K562 (cell line): ENCODE measurements at regions not wholly inside any gene's neighbourhood (a gene's known extent, or its start where the extent isn't known, plus 50 kb on each side); places are given as distances from the start of the nearest gene placed in this dataset.

Source experiments
- CTCF ChIP-seq, 3 experiments: IDR thresholded peaks in 2 of 3; conservative IDR thresholded peaks in 1 of 3; 2 replicates each; pipeline ENCODE4 v1.5.1; 2011 to 2012; ENCODE audit warnings: low read length in 3 of 3, mild to moderate bottlenecking in 3 of 3, control low read depth in 2 of 3, improper control_type of control experiment in 1 of 3, inconsistent platforms in 1 of 3, low read depth in 1 of 3, mixed read lengths in 1 of 3, moderate library complexity in 1 of 3; ENCODE audit not compliant: insufficient read depth in 2 of 3
- EP300 ChIP-seq: IDR thresholded peaks from 2 replicates; pipeline ENCODE4 v1.6.1; 2012; ENCODE audit warnings: low read length, improper control_type of control experiment
- MEF2A ChIP-seq: IDR thresholded peaks from 2 replicates; pipeline ENCODE4 v1.6.1; 2011; ENCODE audit warnings: low read depth, mild to moderate bottlenecking, low read length, moderate library complexity; ENCODE audit not compliant: control insufficient read depth
- POLR2AphosphoS5 ChIP-seq: IDR thresholded peaks from 2 replicates; pipeline ENCODE4 v1.6.1; 2011; ENCODE audit warnings: mild to moderate bottlenecking, low read depth, low read length, moderate library complexity; ENCODE audit not compliant: control insufficient read depth, insufficient read depth
- RAD21 ChIP-seq, 2 experiments: fragments of 250-450 bp in 1 of 2; fragments of 450-650 bp in 1 of 2; sonication (Bioruptor Pico) in 1 of 2; formaldehyde crosslinking in 1 of 2; IDR thresholded peaks in 1 of 2; conservative IDR thresholded peaks in 1 of 2; 2 replicates each; pipeline versions ENCODE4 v1.4.0 to v1.8.0; 2020 to 2022; ENCODE audit warnings: mild to moderate bottlenecking in 2 of 2, moderate library complexity in 1 of 2
- TAF1 ChIP-seq: IDR thresholded peaks from 2 replicates; pipeline ENCODE4 v1.6.1; 2011; ENCODE audit warnings: mild to moderate bottlenecking, low read length, moderate library complexity; ENCODE audit not compliant: insufficient read depth, control insufficient read depth, severe bottlenecking; ENCODE audit errors: extremely low read depth
- ZNF431 ChIP-seq: sonication (generic); formaldehyde crosslinking; IDR thresholded peaks from 2 replicates; pipeline ENCODE4 v1.8.0; 2022; ENCODE audit warnings: mild to moderate bottlenecking, missing genetic modification reagents

GRCh38 chr3:103055021-103055520 is 620.3 kb downstream of the ZPLD1 start:
- no peak for TF ChIP-seq RAD21 (CRISPR knock-in tag; conservative IDR thresholded peaks at IDR 0.05 in 1 of 2, IDR thresholded peaks at IDR 0.05 in 1 of 2)
- TF ChIP-seq POLR2AphosphoS5 = no peak
- no peak for TF ChIP-seq MEF2A
- TF ChIP-seq EP300 = no peak
- no peak for TF ChIP-seq ZNF431 (CRISPR knock-in tag)
- no peak for TF ChIP-seq TAF1
- TF ChIP-seq CTCF (IDR thresholded peaks at IDR 0.05 in 2 of 3, conservative IDR thresholded peaks at IDR 0.05 in 1 of 3; ENCODE audit: insufficient read depth in 2 of 3, low read depth in 1 of 3, low read length in 3 of 3) = no peak
